KMS-11 (cell line): ENCODE measurements at regions not wholly inside any gene's neighbourhood (a gene's known extent, or its start where the extent isn't known, plus 50 kb on each side); places are given as distances from the start of the nearest gene placed in this dataset.

ENCODE experiments used
- H2AFZ ChIP-seq: fragments of 200-600 bp; sonication (generic); 2 replicates; pipeline ENCODE4 v1.6.1; 2016; ENCODE audit warnings: antibody characterized with exemption, mixed run types, low read depth
- H3K27ac ChIP-seq: fragments of 200-600 bp; sonication (generic); 2 replicates; pipeline ENCODE4 v1.6.1; 2016; ENCODE audit warnings: mild to moderate bottlenecking, mixed run types
- H3K27me3 ChIP-seq: fragments of 200-600 bp; sonication (generic); 2 replicates; pipeline ENCODE4 v1.6.1; 2017; ENCODE audit warnings: mild to moderate bottlenecking, low read depth, mixed run types, moderate library complexity; ENCODE audit not compliant: insufficient read depth
- H3K36me3 ChIP-seq: fragments of 200-600 bp; sonication (generic); 2 replicates; pipeline ENCODE4 v1.6.1; 2017; ENCODE audit warnings: mild to moderate bottlenecking, mixed run types; ENCODE audit not compliant: insufficient read depth
- H3K4me1 ChIP-seq: fragments of 200-600 bp; sonication (generic); 2 replicates; pipeline ENCODE4 v1.6.1; 2016; ENCODE audit warnings: mild to moderate bottlenecking, low read depth, mixed run types; ENCODE audit not compliant: poor library complexity, severe bottlenecking
- H3K4me2 ChIP-seq: fragments of 200-600 bp; sonication (generic); 2 replicates; pipeline ENCODE4 v1.7.0; 2016; ENCODE audit warnings: mild to moderate bottlenecking, mixed run types
- H3K4me3 ChIP-seq: fragments of 200-600 bp; sonication (generic); IDR thresholded peaks from 2 replicates; pipeline ENCODE4 v1.6.1; 2017; ENCODE audit warnings: low read depth, low read length, mixed read lengths; ENCODE audit not compliant: insufficient read depth
- H3K79me2 ChIP-seq: fragments of 200-600 bp; sonication (generic); 2 replicates; pipeline ENCODE4 v1.6.1; 2016; ENCODE audit warnings: low read depth, mixed run types; ENCODE audit not compliant: insufficient read depth
- H3K9ac ChIP-seq: fragments of 200-600 bp; sonication (generic); 2 replicates; pipeline ENCODE4 v1.6.1; 2016; ENCODE audit warnings: mild to moderate bottlenecking, mixed run types
- H4K20me1 ChIP-seq: fragments of 200-600 bp; sonication (generic); 2 replicates; pipeline ENCODE4 v1.6.1; 2016; ENCODE audit warnings: mild to moderate bottlenecking, mixed run types; ENCODE audit not compliant: insufficient read depth
- TF ChIP-seq, protein P1 (sequence below): fragments of 200-600 bp; sonication (generic); conservative IDR thresholded peaks from 2 replicates; pipeline ENCODE4 v1.6.1; 2017; ENCODE audit warnings: low read depth, mild to moderate bottlenecking, antibody characterized with exemption, low read length, moderate library complexity, mixed read lengths

DNA sequence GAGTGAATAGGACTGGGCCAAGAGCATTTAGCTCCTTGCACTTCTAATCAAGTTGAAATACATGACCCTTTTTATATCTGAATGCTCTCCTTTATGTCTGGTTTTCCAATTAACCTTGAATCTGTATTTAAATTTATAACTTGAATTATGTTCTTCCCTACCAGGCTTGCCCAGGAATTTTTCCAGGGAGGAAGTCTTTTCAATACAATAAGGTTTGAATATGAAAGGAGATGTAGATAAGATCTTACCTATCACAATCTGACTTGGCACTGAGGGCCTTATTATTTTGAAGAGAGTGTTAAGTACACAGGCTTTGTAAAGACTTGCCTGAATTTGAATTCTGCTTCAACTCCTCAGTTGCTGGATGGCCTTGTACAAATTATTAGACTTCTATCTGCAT, 555.7 kb downstream of the PCDH7 start:
- TF ChIP-seq, protein P1, sequence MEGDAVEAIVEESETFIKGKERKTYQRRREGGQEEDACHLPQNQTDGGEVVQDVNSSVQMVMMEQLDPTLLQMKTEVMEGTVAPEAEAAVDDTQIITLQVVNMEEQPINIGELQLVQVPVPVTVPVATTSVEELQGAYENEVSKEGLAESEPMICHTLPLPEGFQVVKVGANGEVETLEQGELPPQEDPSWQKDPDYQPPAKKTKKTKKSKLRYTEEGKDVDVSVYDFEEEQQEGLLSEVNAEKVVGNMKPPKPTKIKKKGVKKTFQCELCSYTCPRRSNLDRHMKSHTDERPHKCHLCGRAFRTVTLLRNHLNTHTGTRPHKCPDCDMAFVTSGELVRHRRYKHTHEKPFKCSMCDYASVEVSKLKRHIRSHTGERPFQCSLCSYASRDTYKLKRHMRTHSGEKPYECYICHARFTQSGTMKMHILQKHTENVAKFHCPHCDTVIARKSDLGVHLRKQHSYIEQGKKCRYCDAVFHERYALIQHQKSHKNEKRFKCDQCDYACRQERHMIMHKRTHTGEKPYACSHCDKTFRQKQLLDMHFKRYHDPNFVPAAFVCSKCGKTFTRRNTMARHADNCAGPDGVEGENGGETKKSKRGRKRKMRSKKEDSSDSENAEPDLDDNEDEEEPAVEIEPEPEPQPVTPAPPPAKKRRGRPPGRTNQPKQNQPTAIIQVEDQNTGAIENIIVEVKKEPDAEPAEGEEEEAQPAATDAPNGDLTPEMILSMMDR = no peak
- Histone ChIP-seq H3K4me2 (no peak overlapping the region), H3K36me3 (no peaks in the 10 kb centered on the region), H4K20me1 (no peaks in the 10 kb centered on the region), H2AFZ (no peak overlapping the region), H3K27ac (no peak overlapping the region), H3K27me3 (no peaks in the 10 kb centered on the region), H3K79me2 (no peaks in the 10 kb centered on the region), H3K4me3 (no peak overlapping the region), H3K9ac (no peak overlapping the region), H3K4me1 (no peaks in the 10 kb centered on the region)

DNA sequence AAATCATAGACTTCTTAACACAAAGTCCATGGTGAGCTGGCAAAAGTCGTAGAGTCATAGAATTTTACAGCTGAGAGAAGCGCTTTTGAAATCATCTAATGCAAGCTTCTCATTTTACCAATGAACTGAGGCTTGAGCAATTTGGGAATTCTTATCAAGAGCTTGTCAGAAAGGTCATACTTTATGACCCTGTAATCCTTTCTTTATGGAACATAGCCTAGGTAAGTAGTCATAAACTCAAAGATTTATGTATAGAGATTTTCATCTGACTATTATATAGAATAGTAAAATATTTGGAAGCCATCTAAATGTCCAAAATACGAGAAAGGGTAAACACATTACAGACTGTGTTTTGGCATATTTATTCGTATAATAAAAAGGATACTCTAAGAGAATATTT, 563.5 kb downstream of the PCDH7 start:
- H3K4me2 ChIP-seq = no peak overlapping the region
- H2AFZ ChIP-seq = no peak overlapping the region
- no peak overlapping the region for H3K27ac ChIP-seq
- H3K27me3 ChIP-seq = no peaks in the 10 kb centered on the region
- H3K9ac ChIP-seq = no peak overlapping the region
- no peaks in the 10 kb centered on the region for H3K36me3 ChIP-seq
- no peaks in the 10 kb centered on the region for H4K20me1 ChIP-seq
- H3K79me2 ChIP-seq = no peaks in the 10 kb centered on the region
- no peak overlapping the region for H3K4me3 ChIP-seq
- no peaks in the 10 kb centered on the region for H3K4me1 ChIP-seq
- TF ChIP-seq, protein P1 = no peak

DNA sequence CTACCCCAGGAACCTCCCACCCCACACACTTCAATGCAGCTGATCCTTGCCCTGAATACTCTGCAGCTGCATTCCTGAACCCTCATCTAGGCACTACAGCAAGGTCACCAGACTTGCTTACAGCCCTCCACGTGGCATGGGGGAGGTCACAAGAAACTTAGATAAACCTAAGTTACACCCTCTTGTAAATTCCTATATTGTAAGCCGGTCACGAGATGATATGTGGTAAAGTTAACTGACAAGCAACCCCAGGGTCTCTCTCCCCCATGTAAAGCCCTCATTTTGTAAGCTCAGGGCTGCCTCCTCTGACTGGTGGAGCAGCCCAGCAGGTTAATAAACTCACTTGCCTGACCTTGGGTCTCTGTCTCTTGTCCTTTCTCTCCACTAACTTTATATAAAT, 570.7 kb downstream of the PCDH7 start:
- no peaks in the 10 kb centered on the region for H3K79me2 ChIP-seq
- no peaks in the 10 kb centered on the region for H3K27me3 ChIP-seq
- no peak overlapping the region for H3K27ac ChIP-seq
- H3K4me2 ChIP-seq = no peak overlapping the region
- TF ChIP-seq, protein P1 = no peak
- H3K4me3 ChIP-seq = no peak overlapping the region
- H2AFZ ChIP-seq = no peak overlapping the region
- H4K20me1 ChIP-seq = no peaks in the 10 kb centered on the region
- H3K4me1 ChIP-seq = no peaks in the 10 kb centered on the region
- H3K36me3 ChIP-seq = no peaks in the 10 kb centered on the region
- H3K9ac ChIP-seq = no peak overlapping the region

DNA sequence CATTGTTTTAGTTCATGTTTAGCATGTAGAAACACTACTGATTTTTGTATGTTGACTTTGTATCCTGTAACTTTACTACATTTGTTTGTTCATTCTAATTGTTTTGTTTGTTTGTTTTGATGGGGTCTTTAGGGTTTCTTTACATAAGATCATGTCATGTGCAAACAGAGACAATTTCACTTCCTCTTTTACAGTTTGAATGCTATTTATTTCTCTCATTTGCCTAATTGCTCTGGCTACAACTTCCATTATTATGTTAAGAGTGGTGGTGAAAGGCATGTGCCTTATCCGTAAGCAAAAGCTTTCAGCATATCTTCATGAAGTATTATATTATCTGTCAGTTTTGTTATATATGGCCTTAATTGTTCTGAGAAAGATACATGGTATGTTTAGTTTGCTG, 571.1 kb downstream of the PCDH7 start:
- TF ChIP-seq, protein P1 = no peak
- Histone ChIP-seq H3K4me1 (no peaks in the 10 kb centered on the region), H3K9ac (no peak overlapping the region), H4K20me1 (no peaks in the 10 kb centered on the region), H3K4me3 (no peak overlapping the region), H3K4me2 (no peak overlapping the region), H3K27me3 (no peaks in the 10 kb centered on the region), H3K27ac (no peak overlapping the region), H2AFZ (no peak overlapping the region), H3K36me3 (no peaks in the 10 kb centered on the region), H3K79me2 (no peaks in the 10 kb centered on the region)
